ENCODE measurements at regions not wholly inside any gene's neighbourhood (a gene's known extent, or its start where the extent isn't known, plus 50 kb on each side); places are given as distances from the start of the nearest gene placed in this dataset.

- Mint-ChIP-seq H3K4me3 (no peak overlapping the region), H3K27me3 (peaks cover 5% of the 10 kb centered on the region), H3K27ac (no peak overlapping the region), H3K36me3 (ENCODE audit: low read depth) (no peaks in the 10 kb centered on the region), H3K4me1 (no peaks in the 10 kb centered on the region)
- DNase-seq (no peak), ATAC-seq (no peak)
- no peaks in the 10 kb centered on the region for H3K9me3 ChIP-seq (ENCODE audit: control insufficient read depth, low read length, poor library complexity, severe bottlenecking)
Measured at GRCh38 chr3:168273917-168274316, 178.2 kb upstream of the GOLIM4 start.

GRCh38 chr3:168273036-168273435 is 177.3 kb upstream of the GOLIM4 start:
- Mint-ChIP-seq H3K36me3 (ENCODE audit: low read depth) (no peaks in the 10 kb centered on the region), H3K4me1 (no peaks in the 10 kb centered on the region), H3K4me3 (no peak overlapping the region), H3K27ac (no peak overlapping the region), H3K27me3 (peaks cover 5% of the 10 kb centered on the region)
- DNase-seq (no peak), ATAC-seq (no peak)
- no peaks in the 10 kb centered on the region for H3K9me3 ChIP-seq (ENCODE audit: control insufficient read depth, low read length, poor library complexity, severe bottlenecking)

GRCh38 chr3:168272343-168272985 is 176.7 kb upstream of the GOLIM4 start:
- no peaks in the 10 kb centered on the region for H3K9me3 ChIP-seq (ENCODE audit: control insufficient read depth, low read length, poor library complexity, severe bottlenecking)
- Mint-ChIP-seq H3K27me3 (peaks cover 5% of the 10 kb centered on the region), H3K4me3 (no peak overlapping the region), H3K36me3 (ENCODE audit: low read depth) (no peaks in the 10 kb centered on the region), H3K27ac (no peak overlapping the region), H3K4me1 (no peaks in the 10 kb centered on the region)
- DNase-seq (no peak), ATAC-seq (no peak)

GRCh38 chr3:168271932-168272331 is 176.2 kb upstream of the GOLIM4 start:
- H3K4me3 Mint-ChIP-seq, result no peak overlapping the region
- H3K27me3 Mint-ChIP-seq, result peaks cover 5% of the 10 kb centered on the region
- DNase-seq (no peak), ATAC-seq (no peak)
- H3K4me1 Mint-ChIP-seq, result no peaks in the 10 kb centered on the region
- no peaks in the 10 kb centered on the region for H3K9me3 ChIP-seq (ENCODE audit: control insufficient read depth, low read length, poor library complexity, severe bottlenecking)
- no peaks in the 10 kb centered on the region for H3K36me3 Mint-ChIP-seq (ENCODE audit: low read depth)
- no peak overlapping the region for H3K27ac Mint-ChIP-seq

- ATAC-seq (no peak), DNase-seq (no peak)
- H3K9me3 ChIP-seq (ENCODE audit: control insufficient read depth, low read length, poor library complexity, severe bottlenecking), result no peaks in the 10 kb centered on the region
- no peak overlapping the region for H3K27ac Mint-ChIP-seq
- no peaks in the 10 kb centered on the region for H3K4me1 Mint-ChIP-seq
- H3K27me3 Mint-ChIP-seq, result no peaks in the 10 kb centered on the region
- no peaks in the 10 kb centered on the region for H3K36me3 Mint-ChIP-seq (ENCODE audit: low read depth)
- no peak overlapping the region for H3K4me3 Mint-ChIP-seq
Measured at GRCh38 chr3:168269001-168269400, 173.3 kb upstream of the GOLIM4 start.

GRCh38 chr3:168267179-168267578 is 171.5 kb upstream of the GOLIM4 start:
- Mint-ChIP-seq H3K36me3 (ENCODE audit: low read depth) (no peaks in the 10 kb centered on the region), H3K4me3 (no peak overlapping the region), H3K4me1 (no peaks in the 10 kb centered on the region), H3K27ac (no peak overlapping the region), H3K27me3 (no peaks in the 10 kb centered on the region)
- ATAC-seq, result no peak
- H3K9me3 ChIP-seq (ENCODE audit: control insufficient read depth, low read length, poor library complexity, severe bottlenecking), result no peaks in the 10 kb centered on the region
- no peak for DNase-seq

GRCh38 chr3:168266335-168266734 is 170.6 kb upstream of the GOLIM4 start:
- DNase-seq, result no peak
- no peak for ATAC-seq
- H3K9me3 ChIP-seq (ENCODE audit: control insufficient read depth, low read length, poor library complexity, severe bottlenecking), result no peaks in the 10 kb centered on the region
- Mint-ChIP-seq H3K4me1 (no peaks in the 10 kb centered on the region), H3K4me3 (no peak overlapping the region), H3K36me3 (ENCODE audit: low read depth) (no peaks in the 10 kb centered on the region), H3K27me3 (no peaks in the 10 kb centered on the region), H3K27ac (no peak overlapping the region)

GRCh38 chr3:168262887-168263286 is 167.2 kb upstream of the GOLIM4 start:
- H3K27me3 Mint-ChIP-seq, result no peaks in the 10 kb centered on the region
- H3K4me1 Mint-ChIP-seq, result no peaks in the 10 kb centered on the region
- no peaks in the 10 kb centered on the region for H3K9me3 ChIP-seq (ENCODE audit: control insufficient read depth, low read length, poor library complexity, severe bottlenecking)
- H3K36me3 Mint-ChIP-seq (ENCODE audit: low read depth), result peaks cover 2% of the 10 kb centered on the region
- DNase-seq (no peak), ATAC-seq (no peak)
- H3K4me3 Mint-ChIP-seq, result no peak overlapping the region
- no peak overlapping the region for H3K27ac Mint-ChIP-seq

- DNase-seq (no peak), ATAC-seq (no peak)
- no peak overlapping the region for H3K27ac Mint-ChIP-seq
- H3K27me3 Mint-ChIP-seq, result no peaks in the 10 kb centered on the region
- no peaks in the 10 kb centered on the region for H3K9me3 ChIP-seq (ENCODE audit: control insufficient read depth, low read length, poor library complexity, severe bottlenecking)
- H3K4me1 Mint-ChIP-seq, result no peaks in the 10 kb centered on the region
- H3K4me3 Mint-ChIP-seq, result no peak overlapping the region
- peaks cover 2% of the 10 kb centered on the region for H3K36me3 Mint-ChIP-seq (ENCODE audit: low read depth)
Measured at GRCh38 chr3:168260859-168261258, 165.1 kb upstream of the GOLIM4 start.

- ATAC-seq, result no peak
Measured at GRCh38 chr3:168251371-168251770, 155.6 kb upstream of the GOLIM4 start.

GRCh38 chr3:168250415-168250861 is 154.7 kb upstream of the GOLIM4 start:
- DNase-seq (no peak), ATAC-seq (no peak)
- peak overlapping the region; percentile 76 for H3K4me3 Mint-ChIP-seq
- H3K27ac Mint-ChIP-seq, result no peak overlapping the region
- no peaks in the 10 kb centered on the region for H3K36me3 Mint-ChIP-seq (ENCODE audit: low read depth)
- H3K4me1 Mint-ChIP-seq, result peaks cover 7% of the 10 kb centered on the region
- peaks cover 47% of the 10 kb centered on the region for H3K27me3 Mint-ChIP-seq
- H3K9me3 ChIP-seq (ENCODE audit: control insufficient read depth, low read length, poor library complexity, severe bottlenecking), result no peaks in the 10 kb centered on the region

More at GRCh38 chr3:168251371-168251770, 155.6 kb upstream of the GOLIM4 start:
- no peaks in the 10 kb centered on the region for H3K9me3 ChIP-seq (ENCODE audit: control insufficient read depth, low read length, poor library complexity, severe bottlenecking)
- no peak for DNase-seq
- H3K27me3 Mint-ChIP-seq, result peaks cover 45% of the 10 kb centered on the region
- peaks cover 7% of the 10 kb centered on the region for H3K4me1 Mint-ChIP-seq
- no peak overlapping the region for H3K27ac Mint-ChIP-seq
- H3K4me3 Mint-ChIP-seq, result peak overlapping the region; percentile 21
- H3K36me3 Mint-ChIP-seq (ENCODE audit: low read depth), result no peaks in the 10 kb centered on the region

- no peak overlapping the region for H3K27ac Mint-ChIP-seq
- peaks cover 49% of the 10 kb centered on the region for H3K27me3 Mint-ChIP-seq
- H3K4me3 Mint-ChIP-seq, result peak overlapping the region; percentile 76
- no peak for DNase-seq
- no peaks in the 10 kb centered on the region for H3K36me3 Mint-ChIP-seq (ENCODE audit: low read depth)
- H3K4me1 Mint-ChIP-seq, result peaks cover 7% of the 10 kb centered on the region
- ATAC-seq, result no peak
- H3K9me3 ChIP-seq (ENCODE audit: control insufficient read depth, low read length, poor library complexity, severe bottlenecking), result no peaks in the 10 kb centered on the region
Measured at GRCh38 chr3:168249550-168250414, 154.1 kb upstream of the GOLIM4 start.

- H3K9me3 ChIP-seq (ENCODE audit: control insufficient read depth, low read length, poor library complexity, severe bottlenecking), result no peaks in the 10 kb centered on the region
- DNase-seq (no peak), ATAC-seq (no peak)
- Mint-ChIP-seq H3K4me1 (peaks cover 7% of the 10 kb centered on the region), H3K4me3 (peak overlapping the region; percentile 70), H3K27ac (no peak overlapping the region), H3K27me3 (peaks cover 49% of the 10 kb centered on the region), H3K36me3 (ENCODE audit: low read depth) (no peaks in the 10 kb centered on the region)
Measured at GRCh38 chr3:168249205-168249549, 153.5 kb upstream of the GOLIM4 start.

Data from T-helper 17 cell (primary cell).